NT2/D1 (cell line): ENCODE measurements at regions not wholly inside any gene's neighbourhood (a gene's known extent, or its start where the extent isn't known, plus 50 kb on each side); places are given as distances from the start of the nearest gene placed in this dataset.

Experiments used
- YY1 ChIP-seq: IDR thresholded peaks from 2 replicates; pipeline ENCODE4 v1.6.1; 2011; ENCODE audit not compliant: insufficient read length, insufficient read depth
- ZNF274 ChIP-seq: IDR thresholded peaks from 2 replicates; pipeline ENCODE4 v1.6.1; 2011; ENCODE audit warnings: mild to moderate bottlenecking, low read depth, low read length

DNA sequence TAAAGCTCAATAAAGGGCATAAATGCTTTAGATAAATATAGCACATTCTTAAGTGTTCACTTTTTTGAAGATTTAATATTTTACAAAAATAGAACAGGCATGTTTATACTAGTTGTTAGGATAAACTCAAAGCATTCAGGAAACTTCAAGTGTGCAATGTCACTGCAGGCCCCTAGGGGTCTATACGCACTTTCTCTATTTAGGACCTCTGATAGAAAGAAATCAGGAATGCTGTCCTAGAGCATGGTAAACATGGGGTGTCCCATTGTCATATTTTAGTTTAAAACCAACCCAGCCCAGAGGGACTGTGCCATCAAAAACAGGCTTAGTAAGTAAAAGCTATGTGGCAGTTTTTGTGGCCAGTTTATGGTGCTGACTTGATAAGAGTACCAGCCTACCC is 102.2 kb downstream of the BARHL2 start:
- no peak for TF ChIP-seq YY1
- no peak for TF ChIP-seq ZNF274
